Karpas-422 (cell line): ENCODE measurements at regions not wholly inside any gene's neighbourhood (a gene's known extent, or its start where the extent isn't known, plus 50 kb on each side); places are given as distances from the start of the nearest gene placed in this dataset.

Experiments used
- DNase-seq: peaks from one replicate; pipeline ENCODE4 v3.0.0-alpha.2; 2015
- H2AFZ ChIP-seq: fragments of 200-600 bp; sonication (generic); 2 replicates; pipeline ENCODE4 v1.6.1; 2014; ENCODE audit warnings: antibody characterized with exemption, low read length, mixed read lengths
- H3K27ac ChIP-seq: fragments of 200-600 bp; sonication (generic); 2 replicates; pipeline ENCODE4 v1.5.1; 2014; ENCODE audit warnings: mild to moderate bottlenecking, low read length, moderate library complexity
- H3K27me3 ChIP-seq: fragments of 200-600 bp; sonication (generic); 2 replicates; pipeline ENCODE4 v1.6.1; 2014; ENCODE audit warnings: low read length, mixed read lengths
- H3K36me3 ChIP-seq: fragments of 200-600 bp; sonication (generic); 2 replicates; pipeline ENCODE4 v1.6.1; 2014; ENCODE audit warnings: low read length, mixed read lengths; ENCODE audit not compliant: insufficient read depth
- H3K4me1 ChIP-seq: fragments of 200-600 bp; sonication (generic); 2 replicates; pipeline ENCODE4 v1.6.1; 2014; ENCODE audit warnings: mild to moderate bottlenecking, low read length, mixed read lengths
- H3K4me2 ChIP-seq: fragments of 200-600 bp; sonication (generic); 2 replicates; pipeline ENCODE4 v1.6.1; 2014; ENCODE audit warnings: low read length, low read depth, mild to moderate bottlenecking; ENCODE audit not compliant: poor library complexity, severe bottlenecking
- H3K4me3 ChIP-seq: fragments of 200-600 bp; sonication (generic); 2 replicates; pipeline ENCODE4 v1.5.1; 2014; ENCODE audit warnings: mild to moderate bottlenecking, antibody characterized with exemption, low read length, mixed read lengths
- H3K79me2 ChIP-seq: fragments of 200-600 bp; sonication (generic); 2 replicates; pipeline ENCODE4 v1.6.1; 2014; ENCODE audit warnings: mild to moderate bottlenecking, low read length, mixed read lengths
- H3K9ac ChIP-seq: fragments of 200-600 bp; sonication (generic); 2 replicates; pipeline ENCODE4 v1.6.0; 2014; ENCODE audit warnings: low read length
- H3K9me2 ChIP-seq: fragments of 200-600 bp; sonication (generic), shearing (Covaris generic); replicated peaks from 2 replicates; pipeline ENCODE4 v1.6.0; 2014; ENCODE audit warnings: mild to moderate bottlenecking, low read length, moderate library complexity; ENCODE audit not compliant: insufficient read depth
- H3K9me3 ChIP-seq: fragments of 300-700, 200-600 bp; sonication (generic); 2 replicates; pipeline ENCODE4 v1.6.1; 2014; ENCODE audit warnings: low read length, mixed read lengths
- H4K20me1 ChIP-seq: fragments of 200-600 bp; sonication (generic); 2 replicates; pipeline ENCODE4 v1.6.1; 2014; ENCODE audit warnings: mild to moderate bottlenecking, antibody characterized with exemption, low read length, low read depth; ENCODE audit not compliant: insufficient read depth

DNA sequence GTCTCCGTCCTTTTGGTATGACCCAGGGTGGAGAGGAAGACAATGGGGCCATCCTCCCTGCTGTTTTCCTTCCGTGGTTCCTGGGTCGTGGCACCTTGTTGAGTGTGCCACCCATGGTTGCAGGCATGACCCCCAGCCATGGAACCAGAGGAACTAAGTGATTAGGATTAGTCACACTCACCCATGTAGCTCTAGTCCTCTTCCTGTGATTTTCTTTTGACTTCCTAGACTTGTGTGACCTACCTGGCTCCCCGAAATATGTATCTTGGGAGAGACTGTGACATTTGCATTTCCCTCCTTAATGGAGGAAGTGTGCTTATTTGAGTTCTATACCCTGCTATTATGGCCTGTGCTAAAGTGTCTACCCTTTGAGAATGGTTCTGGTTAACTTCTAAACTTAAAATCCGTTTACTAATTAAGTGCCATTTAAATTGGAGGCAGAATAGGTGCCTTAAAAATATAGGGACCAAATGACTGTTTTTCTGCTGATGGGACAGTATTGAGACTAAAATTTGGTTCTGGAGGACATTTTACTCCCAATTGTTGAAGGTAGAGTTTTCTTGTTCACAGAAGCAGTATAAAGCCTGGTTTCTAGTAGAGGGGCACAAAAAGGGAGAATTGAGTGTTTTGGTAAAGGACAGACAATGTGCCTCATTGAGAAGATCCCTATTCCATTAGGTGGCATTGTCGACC is 545.6 kb downstream of the HDGFL1 start:
- Histone ChIP-seq H3K36me3 (no peaks in the 10 kb centered on the region), H3K4me3 (no peak overlapping the region), H3K4me2 (no peak overlapping the region), H3K27ac (no peak overlapping the region), H2AFZ (no peak overlapping the region), H3K79me2 (no peaks in the 10 kb centered on the region), H3K9me3 (peaks cover 23% of the 10 kb centered on the region), H3K4me1 (no peaks in the 10 kb centered on the region), H3K27me3 (no peaks in the 10 kb centered on the region), H3K9ac (no peak overlapping the region), H4K20me1 (no peaks in the 10 kb centered on the region), H3K9me2 (no peaks in the 10 kb centered on the region)
- no peak for DNase-seq

DNA sequence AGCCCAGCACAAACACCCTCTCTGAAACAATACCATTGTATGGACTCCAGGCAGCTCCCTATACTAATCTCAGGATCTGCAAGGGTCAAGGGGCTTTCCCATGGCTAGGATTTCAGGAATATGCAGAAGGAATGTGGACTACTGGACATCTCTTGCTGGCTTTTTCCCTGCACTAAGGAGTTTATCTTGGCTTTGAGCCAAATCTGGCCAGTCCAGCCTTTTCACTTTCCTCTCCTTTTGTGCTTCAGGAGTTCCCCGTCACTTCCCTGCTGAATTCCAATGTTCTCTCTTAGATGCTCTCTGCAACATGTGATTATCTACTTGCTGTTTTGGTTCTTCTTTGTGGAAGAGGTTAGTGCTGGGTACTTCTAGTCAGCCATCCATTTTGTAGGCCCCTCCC is 568.2 kb downstream of the HDGFL1 start:
- Histone ChIP-seq H3K9me2 (no peaks in the 10 kb centered on the region; the same call in 1 of the 2 replicates), H4K20me1 (no peaks in the 10 kb centered on the region)
- no peak for DNase-seq

DNA sequence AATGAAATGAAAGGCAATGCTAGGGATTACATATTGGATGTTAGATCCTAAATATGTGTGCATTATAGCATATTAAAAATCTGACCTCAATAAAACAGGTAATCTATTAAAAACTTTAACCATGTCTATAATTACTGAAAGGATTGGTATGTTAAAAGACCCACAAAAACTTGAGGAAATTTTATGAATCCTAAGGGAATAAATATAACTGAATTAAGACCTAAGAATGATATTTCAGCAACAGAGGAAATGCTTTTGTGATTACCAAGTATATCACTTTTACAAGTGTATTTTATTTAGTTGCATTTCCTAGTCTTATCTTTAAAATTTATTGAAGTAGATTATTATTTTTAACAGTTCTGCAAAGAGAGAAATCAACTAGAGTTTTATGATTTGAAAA is 571.5 kb downstream of the HDGFL1 start:
- H3K27me3 ChIP-seq: no peaks in the 10 kb centered on the region
- H3K9ac ChIP-seq: no peak overlapping the region
- no peak overlapping the region for H3K27ac ChIP-seq
- H3K4me1 ChIP-seq: no peaks in the 10 kb centered on the region
- H3K4me3 ChIP-seq: no peak overlapping the region
- peaks cover 33% of the 10 kb centered on the region for H3K9me3 ChIP-seq
- H2AFZ ChIP-seq: no peak overlapping the region
- no peaks in the 10 kb centered on the region for H4K20me1 ChIP-seq
- H3K9me2 ChIP-seq: peaks cover 5% of the 10 kb centered on the region; the same call in 1 of the 2 replicates
- H3K79me2 ChIP-seq: no peaks in the 10 kb centered on the region
- DNase-seq: no peak
- H3K36me3 ChIP-seq: no peaks in the 10 kb centered on the region
- no peak overlapping the region for H3K4me2 ChIP-seq

More for the DNA sequence above, 568.2 kb downstream of the HDGFL1 start:
- no peaks in the 10 kb centered on the region for H3K36me3 ChIP-seq
- H3K9ac ChIP-seq: no peak overlapping the region
- no peaks in the 10 kb centered on the region for H3K4me1 ChIP-seq
- H3K4me2 ChIP-seq: no peak overlapping the region
- peaks cover 46% of the 10 kb centered on the region for H3K9me3 ChIP-seq
- no peak overlapping the region for H3K27ac ChIP-seq
- H3K27me3 ChIP-seq: no peaks in the 10 kb centered on the region
- no peak overlapping the region for H2AFZ ChIP-seq
- no peaks in the 10 kb centered on the region for H3K79me2 ChIP-seq
- H3K4me3 ChIP-seq: no peak overlapping the region

DNA sequence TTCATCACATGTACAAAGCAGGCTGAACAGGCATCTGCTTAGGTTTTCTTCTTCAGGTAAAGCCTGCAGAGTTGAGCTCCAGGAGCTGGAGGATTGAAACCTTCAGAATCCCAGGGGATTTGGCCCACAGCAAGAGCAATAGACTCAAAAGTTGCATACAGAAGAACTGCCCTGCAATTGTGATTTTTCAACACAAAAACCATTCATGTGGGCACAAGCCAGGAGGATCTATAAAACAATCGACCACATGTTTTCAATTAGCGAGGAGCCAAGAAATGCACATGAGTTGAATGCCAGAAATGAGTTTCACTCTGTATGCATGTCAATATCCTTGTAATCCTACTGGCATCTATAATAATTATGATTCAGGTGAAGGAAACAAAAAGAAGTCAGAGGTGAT is 576.4 kb downstream of the HDGFL1 start:
- no peaks in the 10 kb centered on the region for H3K27me3 ChIP-seq
- H3K9me3 ChIP-seq: peaks cover 7% of the 10 kb centered on the region; the same call in 1 of the 2 replicates
- H3K4me2 ChIP-seq: no peak overlapping the region
- H3K27ac ChIP-seq: no peak overlapping the region
- H3K4me3 ChIP-seq: no peak overlapping the region
- DNase-seq: no peak
- H4K20me1 ChIP-seq: no peaks in the 10 kb centered on the region
- peaks cover 5% of the 10 kb centered on the region; the same call in 1 of the 2 replicates for H3K9me2 ChIP-seq
- H3K36me3 ChIP-seq: no peaks in the 10 kb centered on the region
- no peaks in the 10 kb centered on the region for H3K79me2 ChIP-seq
- H2AFZ ChIP-seq: no peak overlapping the region
- no peak overlapping the region for H3K9ac ChIP-seq
- H3K4me1 ChIP-seq: no peaks in the 10 kb centered on the region

DNA sequence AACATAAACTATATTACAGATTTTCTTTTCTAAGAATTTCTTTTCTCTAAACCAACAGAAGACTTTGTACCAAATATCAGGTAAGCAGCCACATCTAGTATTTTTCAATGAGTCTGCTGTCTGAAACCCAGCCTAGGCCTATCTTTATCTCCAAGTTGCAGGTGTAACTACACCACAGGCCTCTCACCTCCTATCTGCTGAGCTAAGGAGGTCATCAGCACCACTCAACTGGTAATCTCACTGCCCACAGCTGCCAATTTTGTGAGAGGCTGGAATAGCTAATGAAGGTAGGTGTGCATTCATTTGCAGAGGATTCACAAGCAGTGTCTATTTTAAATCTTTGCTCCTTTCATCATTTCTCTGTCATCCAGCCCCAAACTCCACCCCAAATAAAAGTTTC is 584.8 kb downstream of the HDGFL1 start:
- Histone ChIP-seq H3K4me2 (no peak overlapping the region), H4K20me1 (no peaks in the 10 kb centered on the region), H3K36me3 (no peaks in the 10 kb centered on the region), H3K9me3 (peaks cover 14% of the 10 kb centered on the region), H3K9me2 (no peaks in the 10 kb centered on the region), H3K27me3 (no peaks in the 10 kb centered on the region), H3K9ac (no peak overlapping the region), H3K4me1 (no peaks in the 10 kb centered on the region), H2AFZ (no peak overlapping the region), H3K27ac (no peak overlapping the region), H3K4me3 (no peak overlapping the region), H3K79me2 (no peaks in the 10 kb centered on the region)
- DNase-seq: no peak

DNA sequence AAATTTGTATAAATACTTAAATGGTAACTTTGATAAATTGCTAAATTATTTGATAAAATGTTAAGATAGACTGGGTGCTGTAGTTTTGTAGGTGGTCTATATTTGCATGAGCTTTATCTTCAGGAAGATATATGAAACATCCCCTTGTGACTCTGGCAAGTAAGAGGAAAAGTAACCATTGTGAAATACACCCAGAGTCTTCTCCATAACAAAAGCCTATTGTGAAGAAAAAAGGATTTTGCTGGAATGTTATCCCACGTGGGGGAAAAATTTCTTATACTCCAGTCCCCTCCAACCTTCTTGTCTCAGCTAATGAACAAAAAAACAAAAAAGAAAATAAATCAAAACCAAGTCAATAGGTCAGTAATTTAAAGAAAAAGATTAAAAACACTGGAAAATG is 600.7 kb downstream of the HDGFL1 start:
- no peak overlapping the region for H3K4me2 ChIP-seq
- no peak overlapping the region for H3K4me3 ChIP-seq
- H3K4me1 ChIP-seq: no peaks in the 10 kb centered on the region
- no peak for DNase-seq
- H3K9me3 ChIP-seq: no peaks in the 10 kb centered on the region; the same call in 1 of the 2 replicates
- H2AFZ ChIP-seq: no peak overlapping the region
- H3K36me3 ChIP-seq: no peaks in the 10 kb centered on the region
- H3K79me2 ChIP-seq: no peaks in the 10 kb centered on the region
- H4K20me1 ChIP-seq: no peaks in the 10 kb centered on the region
- H3K9ac ChIP-seq: no peak overlapping the region
- H3K27ac ChIP-seq: no peak overlapping the region
- H3K27me3 ChIP-seq: no peaks in the 10 kb centered on the region
- no peaks in the 10 kb centered on the region for H3K9me2 ChIP-seq

DNA sequence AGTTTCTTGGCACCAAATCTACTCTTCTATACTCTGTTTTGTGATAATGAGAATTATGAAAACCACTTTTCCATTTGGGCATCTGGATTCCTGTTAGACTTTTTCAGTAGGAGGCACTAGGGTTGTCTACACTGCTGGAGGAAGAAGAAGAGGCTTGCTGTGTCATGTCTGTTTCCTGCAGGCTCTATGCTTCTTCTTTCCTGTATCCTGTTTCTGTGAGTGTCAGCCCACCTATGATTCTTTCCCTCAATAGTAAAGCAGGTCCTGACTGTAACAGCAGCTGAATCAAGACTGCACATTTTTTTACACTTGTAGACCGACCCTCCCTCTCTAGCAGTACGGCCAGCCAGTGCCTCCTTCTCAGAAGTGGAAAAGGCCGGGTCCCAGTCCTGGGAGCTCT is 603.9 kb downstream of the HDGFL1 start:
- Histone ChIP-seq H3K9me2 (no peaks in the 10 kb centered on the region), H4K20me1 (no peaks in the 10 kb centered on the region), H2AFZ (no peak overlapping the region), H3K4me1 (no peaks in the 10 kb centered on the region), H3K27me3 (no peaks in the 10 kb centered on the region), H3K27ac (no peak overlapping the region), H3K9me3 (peaks cover 3% of the 10 kb centered on the region; the same call in 1 of the 2 replicates), H3K79me2 (no peaks in the 10 kb centered on the region), H3K36me3 (no peaks in the 10 kb centered on the region), H3K9ac (no peak overlapping the region), H3K4me3 (no peak overlapping the region), H3K4me2 (no peak overlapping the region)
- no peak for DNase-seq

DNA sequence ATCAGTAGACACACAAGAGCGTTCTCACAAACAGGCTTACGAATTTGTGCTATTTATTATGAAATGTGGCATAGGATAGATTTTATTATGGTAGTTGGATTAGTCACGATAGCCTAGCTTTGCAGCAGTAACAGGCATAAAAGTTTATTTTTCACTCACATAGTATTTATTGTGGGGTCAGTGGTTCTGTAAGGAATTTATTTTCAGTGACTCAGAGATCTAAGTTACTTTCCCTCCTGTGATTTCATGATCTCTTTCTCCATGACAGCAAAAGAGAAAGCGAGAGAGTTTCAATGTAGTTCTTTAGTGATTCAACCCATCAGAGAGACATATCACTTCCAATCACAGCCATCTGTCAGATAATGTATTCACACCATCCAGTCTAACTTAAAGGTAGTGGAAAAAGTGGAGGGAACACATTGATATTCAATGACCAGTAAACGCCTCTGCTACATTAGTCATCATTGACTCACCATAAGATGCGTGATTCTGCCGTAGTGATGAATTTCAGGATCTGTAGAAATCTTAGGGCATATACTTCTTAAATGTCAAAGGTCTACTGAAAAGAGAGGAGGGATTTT is 605.5 kb downstream of the HDGFL1 start:
- H3K9me2 ChIP-seq: no peaks in the 10 kb centered on the region
- peaks cover 3% of the 10 kb centered on the region; the same call in 1 of the 2 replicates for H3K9me3 ChIP-seq
- H3K79me2 ChIP-seq: no peaks in the 10 kb centered on the region
- DNase-seq: no peak
- H3K36me3 ChIP-seq: no peaks in the 10 kb centered on the region
- H3K27me3 ChIP-seq: no peaks in the 10 kb centered on the region
- H3K4me1 ChIP-seq: no peaks in the 10 kb centered on the region
- H4K20me1 ChIP-seq: no peaks in the 10 kb centered on the region
- no peak overlapping the region for H3K9ac ChIP-seq
- no peak overlapping the region for H3K4me2 ChIP-seq
- no peak overlapping the region for H3K4me3 ChIP-seq
- no peak overlapping the region for H2AFZ ChIP-seq
- no peak overlapping the region for H3K27ac ChIP-seq
